ENCODE measurements at regions not wholly inside any gene's neighbourhood (a gene's known extent, or its start where the extent isn't known, plus 50 kb on each side); places are given as distances from the start of the nearest gene placed in this dataset.

DNA sequence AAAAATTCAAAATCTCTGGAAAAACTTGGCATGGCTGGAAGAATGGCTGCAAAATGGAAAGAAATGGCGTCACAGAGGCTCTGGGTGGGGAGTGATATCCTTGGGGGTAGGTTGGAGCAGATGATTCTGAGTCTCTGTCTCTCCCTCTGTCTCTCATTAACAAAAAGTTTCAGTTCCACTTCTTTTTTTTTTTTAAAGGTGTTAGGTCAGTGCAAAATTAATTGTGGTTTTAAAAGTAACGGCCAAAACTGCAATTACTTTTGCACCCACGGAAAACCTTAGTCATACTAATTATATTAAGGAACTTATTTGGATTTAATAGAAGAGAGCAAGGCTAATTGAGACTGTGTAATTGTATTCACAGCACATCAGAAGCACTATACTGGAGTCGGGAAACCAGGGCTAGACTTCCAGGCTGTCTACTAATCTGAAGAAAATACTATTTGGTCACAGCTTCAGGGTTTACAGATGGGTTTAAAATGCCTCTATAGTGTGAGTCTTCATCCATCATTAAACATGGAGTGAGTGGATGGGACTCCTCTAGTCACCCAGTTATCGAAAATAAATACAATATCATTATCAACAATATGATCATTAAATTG lies 289.1 kb upstream of the PLD5 start:
- Histone ChIP-seq H2AFZ (ENCODE audit: control insufficient read depth, low read depth, low read length) (no peak overlapping the region; the same call in 1 of the 2 replicates), H3K9ac (ENCODE audit: control insufficient read depth, insufficient read depth, low read length) (no peak overlapping the region), H3K36me3 (ENCODE audit: control insufficient read depth in 2 of 2, insufficient read depth in 2 of 2, low read length in 1 of 2) (no peaks in the 10 kb centered on the region), H3K4me3 (no peak overlapping the region), H4K20me1 (ENCODE audit: control insufficient read depth, insufficient read depth) (no peaks in the 10 kb centered on the region), H3K27ac (ENCODE audit: control insufficient read depth, insufficient read depth) (no peak overlapping the region), H3K27me3 (replicated peaks in 1 of 2; ENCODE audit: control insufficient read depth in 2 of 2, insufficient read depth in 2 of 2, low read length in 1 of 2) (no peaks in the 10 kb centered on the region), H3K4me2 (ENCODE audit: control insufficient read depth, insufficient read depth) (0 out of 2 replicates have a peak overlapping the region, but pooled peaks have one; percentile 17), H3K9me3 (replicated peaks; ENCODE audit: control insufficient read depth, insufficient read depth, low read length) (no peaks in the 10 kb centered on the region), H3K79me2 (ENCODE audit: control insufficient read depth, insufficient read depth, low read length) (no peaks in the 10 kb centered on the region), H3K4me1 (ENCODE audit: control insufficient read depth, insufficient read depth, low read length) (peaks cover 4% of the 10 kb centered on the region; the same call in 1 of the 2 replicates)
- ChIA-PET CTCF (interaction anchor here (0.7 kb wide), 1 partner anchor 34 kb away, joined by 3 read pairs; no protein-coding TSS in a partner anchor), POLR2A (interaction anchor here (0.6 kb wide), 1 partner anchor 99 kb away, joined by 4 read pairs; no protein-coding TSS in a partner anchor), RAD21 (ENCODE audit: unreplicated experiment) (no interaction called here), SMC1A (ENCODE audit: uncharacterized antibody, unreplicated experiment) (interaction anchor here (0.8 kb wide), 1 partner anchor 25 kb away, joined by 4 read pairs; no protein-coding TSS in a partner anchor)
- 13% methylated on average over 5 of the region's 5 CpGs for WGBS (ENCODE audit: insufficient coverage, insufficient replicate concordance, low lambda C conversion rate, missing lambda C conversion rate)
- DNase-seq (ENCODE audit: low read depth, low spot score), result peak; percentile 31
- ATAC-seq, result peak; percentile 96
- no peak for FAIRE-seq
- in situ Hi-C loops (cut with MboI) (no loop called here), intact Hi-C loops (cut with micrococcal nuclease; ENCODE audit: unreplicated experiment) (no loop called here)
- no TSS peak for BruUV-seq (replicated peaks)
- TF ChIP-seq, protein P1, sequence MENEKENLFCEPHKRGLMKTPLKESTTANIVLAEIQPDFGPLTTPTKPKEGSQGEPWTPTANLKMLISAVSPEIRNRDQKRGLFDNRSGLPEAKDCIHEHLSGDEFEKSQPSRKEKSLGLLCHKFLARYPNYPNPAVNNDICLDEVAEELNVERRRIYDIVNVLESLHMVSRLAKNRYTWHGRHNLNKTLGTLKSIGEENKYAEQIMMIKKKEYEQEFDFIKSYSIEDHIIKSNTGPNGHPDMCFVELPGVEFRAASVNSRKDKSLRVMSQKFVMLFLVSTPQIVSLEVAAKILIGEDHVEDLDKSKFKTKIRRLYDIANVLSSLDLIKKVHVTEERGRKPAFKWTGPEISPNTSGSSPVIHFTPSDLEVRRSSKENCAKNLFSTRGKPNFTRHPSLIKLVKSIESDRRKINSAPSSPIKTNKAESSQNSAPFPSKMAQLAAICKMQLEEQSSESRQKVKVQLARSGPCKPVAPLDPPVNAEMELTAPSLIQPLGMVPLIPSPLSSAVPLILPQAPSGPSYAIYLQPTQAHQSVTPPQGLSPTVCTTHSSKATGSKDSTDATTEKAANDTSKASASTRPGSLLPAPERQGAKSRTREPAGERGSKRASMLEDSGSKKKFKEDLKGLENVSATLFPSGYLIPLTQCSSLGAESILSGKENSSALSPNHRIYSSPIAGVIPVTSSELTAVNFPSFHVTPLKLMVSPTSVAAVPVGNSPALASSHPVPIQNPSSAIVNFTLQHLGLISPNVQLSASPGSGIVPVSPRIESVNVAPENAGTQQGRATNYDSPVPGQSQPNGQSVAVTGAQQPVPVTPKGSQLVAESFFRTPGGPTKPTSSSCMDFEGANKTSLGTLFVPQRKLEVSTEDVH (IDR thresholded peaks at IDR 0.05; ENCODE audit: low read depth, partially characterized antibody), result no peak
- TF ChIP-seq ATF7 (IDR thresholded peaks at IDR 0.05; ENCODE audit: low read depth) (peak; percentile 85), EZH2 (IDR thresholded peaks at IDR 0.05; ENCODE audit: borderline replicate concordance, control insufficient read depth, low read depth, low read length) (no peak), NR2F1 (conservative IDR thresholded peaks at IDR 0.05) (peak; percentile 81), ZNF384 (IDR thresholded peaks at IDR 0.05; ENCODE audit: borderline replicate concordance, low read depth, low read length) (peak; percentile 87), HCFC1 (IDR thresholded peaks at IDR 0.05; ENCODE audit: low read length) (no peak), MYC (IDR thresholded peaks at IDR 0.05; ENCODE audit: insufficient read depth, insufficient read length, insufficient replicate concordance, low read length, severe bottlenecking) (no peak), MYB (IDR thresholded peaks at IDR 0.05; ENCODE audit: borderline replicate concordance, low read depth, low read length) (peak; percentile 78), EP300 (IDR thresholded peaks at IDR 0.05; ENCODE audit: borderline replicate concordance in 1 of 2, control insufficient read depth in 1 of 2, low read depth in 2 of 2, low read length in 2 of 2) (peak; percentile 83 to 86), BHLHE40 (IDR thresholded peaks at IDR 0.05; ENCODE audit: borderline replicate concordance in 1 of 2, low read depth in 2 of 2, low read length in 1 of 2) (0 out of 4 replicates have a peak, but pooled peaks of 1 of the 2 experiments have one; percentile 34), ESRRA (IDR thresholded peaks at IDR 0.05; ENCODE audit: low read length) (no peak), YBX1 (IDR thresholded peaks at IDR 0.05) (no peak), DPF2 (IDR thresholded peaks at IDR 0.05) (peak; percentile 53)
- TF ChIP-seq, protein P2, sequence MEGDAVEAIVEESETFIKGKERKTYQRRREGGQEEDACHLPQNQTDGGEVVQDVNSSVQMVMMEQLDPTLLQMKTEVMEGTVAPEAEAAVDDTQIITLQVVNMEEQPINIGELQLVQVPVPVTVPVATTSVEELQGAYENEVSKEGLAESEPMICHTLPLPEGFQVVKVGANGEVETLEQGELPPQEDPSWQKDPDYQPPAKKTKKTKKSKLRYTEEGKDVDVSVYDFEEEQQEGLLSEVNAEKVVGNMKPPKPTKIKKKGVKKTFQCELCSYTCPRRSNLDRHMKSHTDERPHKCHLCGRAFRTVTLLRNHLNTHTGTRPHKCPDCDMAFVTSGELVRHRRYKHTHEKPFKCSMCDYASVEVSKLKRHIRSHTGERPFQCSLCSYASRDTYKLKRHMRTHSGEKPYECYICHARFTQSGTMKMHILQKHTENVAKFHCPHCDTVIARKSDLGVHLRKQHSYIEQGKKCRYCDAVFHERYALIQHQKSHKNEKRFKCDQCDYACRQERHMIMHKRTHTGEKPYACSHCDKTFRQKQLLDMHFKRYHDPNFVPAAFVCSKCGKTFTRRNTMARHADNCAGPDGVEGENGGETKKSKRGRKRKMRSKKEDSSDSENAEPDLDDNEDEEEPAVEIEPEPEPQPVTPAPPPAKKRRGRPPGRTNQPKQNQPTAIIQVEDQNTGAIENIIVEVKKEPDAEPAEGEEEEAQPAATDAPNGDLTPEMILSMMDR (IDR thresholded peaks at IDR 0.05 in 2 of 3, conservative IDR thresholded peaks at IDR 0.05 in 1 of 3; ENCODE audit: control insufficient read depth in 2 of 3, extremely low read depth in 1 of 3, insufficient read depth in 1 of 3, low read depth in 3 of 3, low read length in 3 of 3), result no peak
- TF ChIP-seq, protein P3, sequence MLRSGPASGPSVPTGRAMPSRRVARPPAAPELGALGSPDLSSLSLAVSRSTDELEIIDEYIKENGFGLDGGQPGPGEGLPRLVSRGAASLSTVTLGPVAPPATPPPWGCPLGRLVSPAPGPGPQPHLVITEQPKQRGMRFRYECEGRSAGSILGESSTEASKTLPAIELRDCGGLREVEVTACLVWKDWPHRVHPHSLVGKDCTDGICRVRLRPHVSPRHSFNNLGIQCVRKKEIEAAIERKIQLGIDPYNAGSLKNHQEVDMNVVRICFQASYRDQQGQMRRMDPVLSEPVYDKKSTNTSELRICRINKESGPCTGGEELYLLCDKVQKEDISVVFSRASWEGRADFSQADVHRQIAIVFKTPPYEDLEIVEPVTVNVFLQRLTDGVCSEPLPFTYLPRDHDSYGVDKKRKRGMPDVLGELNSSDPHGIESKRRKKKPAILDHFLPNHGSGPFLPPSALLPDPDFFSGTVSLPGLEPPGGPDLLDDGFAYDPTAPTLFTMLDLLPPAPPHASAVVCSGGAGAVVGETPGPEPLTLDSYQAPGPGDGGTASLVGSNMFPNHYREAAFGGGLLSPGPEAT (IDR thresholded peaks at IDR 0.05; ENCODE audit: low read depth), result peak; percentile 67

Measured in GM12878 (cell line).